Stimulated activated CD4-positive, alpha-beta T cell treated with anti-CD3 and anti-CD28 coated beads, Interleukin-12 subunit alpha, Interleukin-12 subunit beta, amount 100 ng/mL, for 24 hours (primary cell): ENCODE measurements at regions not wholly inside any gene's neighbourhood (a gene's known extent, or its start where the extent isn't known, plus 50 kb on each side); places are given as distances from the start of the nearest gene placed in this dataset.

Experiments
- DNase-seq, 2 experiments: peaks; one replicate each; pipeline ENCODE4 v3.0.0-alpha.2; 2020; ENCODE audit warnings: low read depth in 2 of 2

DNA sequence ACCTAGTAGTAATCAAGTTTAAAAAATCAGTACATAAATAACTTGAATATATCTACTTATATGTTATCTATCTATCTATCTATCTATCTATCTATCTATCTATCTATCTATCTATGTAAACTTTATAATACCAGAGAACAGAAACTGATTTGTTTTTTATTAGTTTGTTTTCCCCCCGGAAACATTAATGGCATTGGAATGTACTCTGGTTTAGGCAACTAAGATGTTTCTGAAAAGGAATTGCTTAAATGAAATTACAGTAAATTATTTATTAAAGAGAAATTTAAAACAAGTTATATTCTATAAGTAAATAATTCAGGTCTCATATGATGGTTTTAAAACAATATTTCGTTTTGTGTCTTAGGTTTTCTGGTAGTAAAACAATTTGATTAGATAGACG is 681.0 kb upstream of the ADAMTS5 start:
- no peak for DNase-seq

DNA sequence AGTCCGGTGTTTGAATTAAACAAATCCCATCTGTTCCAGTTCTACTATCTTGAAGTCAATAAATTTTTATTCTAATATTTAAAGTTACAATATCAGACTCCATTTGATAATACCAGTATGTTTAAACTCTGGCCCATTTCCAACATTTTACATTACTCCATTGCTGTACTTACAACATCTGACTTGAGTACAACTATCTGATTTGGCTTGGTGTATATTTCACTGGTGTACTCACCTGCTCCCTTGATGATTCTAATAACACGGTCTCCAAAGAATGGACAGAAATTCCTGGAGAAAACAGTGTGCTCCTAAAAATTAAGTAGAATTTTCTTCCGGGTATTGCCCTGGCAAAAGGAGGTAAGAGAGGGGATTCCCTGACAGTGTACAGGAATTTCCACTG is 680.5 kb upstream of the ADAMTS5 start:
- no peak for DNase-seq

DNA sequence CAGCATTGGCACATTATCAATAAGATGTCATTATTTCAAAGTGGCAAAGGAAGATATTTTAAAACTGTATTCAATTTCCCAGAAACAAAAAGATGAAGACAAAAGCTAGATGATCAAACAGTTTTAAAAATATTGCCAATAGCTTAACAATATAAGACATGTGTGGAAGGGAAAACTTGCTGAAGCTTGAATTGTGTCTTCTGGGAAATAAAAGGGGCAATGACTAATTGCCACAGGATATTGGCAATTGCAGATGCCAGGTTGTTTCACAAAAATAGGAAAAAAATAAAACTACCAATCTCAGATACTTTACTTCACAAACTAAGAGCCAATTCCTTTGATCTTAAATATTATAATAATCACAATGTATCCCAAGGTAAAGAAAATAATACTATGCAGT is 679.8 kb upstream of the ADAMTS5 start:
- no peak for DNase-seq

DNA sequence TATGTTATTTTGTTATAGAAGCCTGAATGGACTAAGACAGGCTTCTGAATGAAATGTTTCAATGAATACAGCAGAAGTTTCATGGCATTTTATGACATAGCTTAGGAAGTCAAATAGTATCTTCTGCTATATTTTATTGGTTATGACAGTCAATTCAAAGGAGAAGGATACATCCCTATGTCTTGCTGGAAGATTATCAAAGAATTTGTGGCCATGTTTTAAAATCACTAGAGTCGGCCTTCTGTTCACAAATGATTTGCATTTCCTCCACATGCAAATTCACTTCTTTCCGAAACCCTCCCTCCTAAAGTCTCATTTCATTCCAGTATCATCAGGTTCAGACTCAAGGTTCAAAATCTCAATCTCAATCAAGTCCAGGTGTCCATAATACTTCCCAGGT is 679.2 kb upstream of the ADAMTS5 start:
- DNase-seq: no peak

DNA sequence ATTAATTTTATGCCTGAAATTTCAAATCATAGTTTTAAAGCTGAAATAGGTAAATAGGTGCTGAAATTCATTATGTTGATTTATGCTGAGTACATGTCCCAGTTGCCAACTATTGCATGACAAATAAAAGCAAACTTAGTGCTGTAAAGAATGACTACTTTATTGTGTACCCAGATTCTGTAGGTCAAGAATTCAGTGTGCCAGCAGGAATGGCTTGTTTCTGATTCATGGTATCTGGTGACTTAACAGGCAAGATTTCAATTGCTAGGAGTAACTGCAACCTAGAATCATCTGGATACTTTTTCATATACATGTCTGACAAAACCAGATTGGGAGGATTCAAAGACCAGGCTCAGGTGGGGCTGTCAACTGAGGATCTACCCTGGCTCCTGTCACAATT is 678.4 kb upstream of the ADAMTS5 start:
- no peak for DNase-seq

DNA sequence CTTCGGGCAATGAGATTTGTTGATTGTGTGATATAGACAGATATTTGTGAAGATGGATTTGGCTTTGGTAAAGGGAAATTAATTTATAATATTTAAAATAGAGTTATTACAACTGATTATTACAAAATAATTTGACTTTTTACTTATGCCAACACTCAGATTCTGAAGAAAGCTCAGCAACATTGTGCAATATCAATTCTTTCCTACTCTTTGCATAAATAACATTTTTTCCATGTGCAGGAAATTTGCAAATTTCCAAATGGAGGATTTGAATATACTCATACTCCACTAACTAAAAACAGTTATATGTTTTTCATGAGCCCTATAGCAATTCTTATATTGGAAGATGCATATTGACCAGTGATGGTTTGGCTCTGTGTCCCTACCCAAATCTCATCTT is 676.4 kb upstream of the ADAMTS5 start:
- DNase-seq: no peak

DNA sequence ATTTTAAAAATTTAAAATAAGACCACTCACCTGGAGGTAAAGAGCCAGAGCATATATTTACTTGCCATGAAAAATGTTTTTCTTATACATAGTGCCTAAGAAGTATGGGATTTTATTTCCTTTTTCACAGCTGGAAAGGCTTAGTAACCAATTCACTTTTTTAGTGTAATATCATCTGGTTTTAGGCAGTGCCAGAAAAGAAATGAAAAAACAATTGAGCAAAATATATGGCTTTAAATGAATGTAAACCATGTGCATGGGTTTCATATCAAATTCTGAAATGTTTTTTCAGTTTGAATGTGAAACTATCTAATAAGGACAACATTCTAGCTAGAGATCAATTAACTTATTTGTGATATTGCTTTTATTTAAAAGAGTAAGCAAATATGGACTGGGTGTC is 672.4 kb upstream of the ADAMTS5 start:
- DNase-seq: no peak

DNA sequence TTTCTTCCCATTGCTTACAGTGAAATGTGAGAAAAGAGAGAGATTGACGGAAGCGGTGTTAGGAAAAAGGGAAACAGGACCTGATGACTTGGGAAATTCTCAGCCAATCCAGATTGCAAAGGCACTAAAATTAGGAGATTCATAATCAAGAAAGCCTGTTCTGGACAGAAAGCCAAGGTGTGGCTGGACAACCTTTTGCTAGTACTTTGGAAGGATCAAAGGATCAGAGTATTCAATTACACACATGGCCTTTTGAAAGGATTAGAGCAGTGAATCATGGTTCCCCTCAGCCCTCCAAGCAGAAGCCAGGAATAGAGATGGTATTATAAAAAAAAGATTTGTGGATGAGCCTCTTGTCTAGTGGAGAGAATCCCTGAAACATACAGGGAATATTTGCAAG is 669.8 kb upstream of the ADAMTS5 start:
- DNase-seq: no peak

DNA sequence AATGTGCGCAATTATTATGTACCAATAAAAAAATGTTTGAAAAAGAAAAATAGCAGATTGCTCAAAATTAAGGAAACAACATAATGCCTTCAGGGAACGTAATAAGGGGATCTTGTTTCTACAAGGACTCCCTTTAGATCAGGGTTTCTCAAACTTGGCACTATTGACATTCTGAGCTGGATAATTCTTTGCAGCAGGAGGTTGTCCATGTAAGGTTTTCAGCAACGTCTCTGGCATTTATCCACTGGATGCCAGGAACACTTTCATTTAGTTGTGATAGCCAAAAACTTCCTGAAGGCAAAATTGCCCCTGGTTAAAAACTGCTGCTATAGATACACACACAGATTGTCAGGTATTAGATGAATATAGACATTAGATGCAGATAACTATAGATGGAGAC is 666.7 kb upstream of the ADAMTS5 start:
- no peak for DNase-seq

DNA sequence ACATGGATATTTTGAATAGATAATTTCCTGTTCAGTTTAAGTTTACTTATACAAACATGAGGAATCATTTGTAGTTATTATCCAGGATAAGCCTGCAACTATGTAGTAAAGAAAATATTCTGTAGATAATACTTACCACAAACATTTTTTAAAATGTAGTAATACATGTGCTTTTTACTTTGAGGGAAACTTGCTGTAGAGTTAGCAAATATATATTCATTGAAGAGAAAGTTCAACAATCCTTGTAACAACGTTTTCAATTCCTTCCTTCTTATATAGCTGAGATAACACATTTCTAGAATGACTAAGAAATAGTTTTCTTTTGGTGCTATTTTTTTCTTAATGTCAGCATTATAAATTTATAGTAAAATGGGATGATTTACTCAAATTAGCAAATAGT is 664.6 kb upstream of the ADAMTS5 start:
- DNase-seq: no peak

DNA sequence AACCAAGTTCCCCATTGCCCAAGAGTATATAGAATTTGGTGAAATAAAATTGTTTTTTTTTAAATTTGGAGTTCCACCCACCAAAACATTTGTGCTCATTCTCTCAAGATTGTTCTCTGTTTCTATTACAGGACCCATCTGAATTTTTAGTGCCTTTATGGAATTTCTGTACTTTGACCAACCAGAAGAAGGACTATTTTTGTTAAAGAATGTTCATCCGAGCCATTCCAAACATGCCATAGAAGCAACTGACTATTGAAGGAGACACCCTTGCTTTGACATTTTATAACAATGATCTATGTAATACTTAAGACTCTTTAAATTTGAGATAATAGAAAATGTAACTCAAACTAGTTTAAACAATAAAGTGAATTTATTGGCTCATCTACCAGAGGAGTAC is 655.7 kb upstream of the ADAMTS5 start:
- no peak for DNase-seq

DNA sequence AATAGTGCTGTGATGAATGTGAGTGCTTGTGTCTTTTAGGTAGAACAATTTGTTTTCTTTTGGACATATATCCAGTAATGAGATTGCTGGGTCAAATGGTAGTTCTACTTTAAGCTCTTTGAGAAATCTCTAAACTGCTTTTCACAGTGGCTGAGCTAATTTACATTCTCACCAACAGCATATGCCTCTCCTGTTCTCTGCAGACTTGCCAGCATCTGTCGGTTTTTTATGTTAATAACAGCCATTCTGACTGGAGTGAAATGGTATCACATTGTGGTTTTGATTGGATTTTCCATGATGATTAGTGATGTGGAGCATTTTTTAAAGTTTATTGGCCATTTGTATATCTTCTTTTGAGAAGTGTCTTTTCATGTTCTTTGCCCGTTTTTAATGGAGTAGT is 647.3 kb upstream of the ADAMTS5 start:
- no peak for DNase-seq

DNA sequence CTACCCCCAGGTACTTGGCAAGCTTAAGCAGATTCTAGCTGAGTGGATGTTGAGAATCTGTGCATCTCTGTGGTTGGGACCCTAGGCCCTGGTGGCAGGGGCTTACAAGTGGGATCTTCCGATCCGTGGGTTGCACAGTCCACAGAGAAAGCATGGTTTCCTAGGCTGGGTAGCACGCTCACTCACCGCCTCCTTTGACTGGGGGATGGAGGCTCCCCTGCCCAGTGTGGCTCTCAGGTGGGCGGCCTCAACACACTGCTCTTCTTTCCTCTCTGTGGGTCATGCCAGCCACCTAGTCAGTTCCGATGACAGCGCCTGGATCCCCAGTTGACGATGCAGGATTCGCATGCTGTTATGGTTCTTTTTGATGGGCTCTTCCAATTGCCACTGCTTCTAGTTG is 639.5 kb upstream of the ADAMTS5 start:
- no peak for DNase-seq

DNA sequence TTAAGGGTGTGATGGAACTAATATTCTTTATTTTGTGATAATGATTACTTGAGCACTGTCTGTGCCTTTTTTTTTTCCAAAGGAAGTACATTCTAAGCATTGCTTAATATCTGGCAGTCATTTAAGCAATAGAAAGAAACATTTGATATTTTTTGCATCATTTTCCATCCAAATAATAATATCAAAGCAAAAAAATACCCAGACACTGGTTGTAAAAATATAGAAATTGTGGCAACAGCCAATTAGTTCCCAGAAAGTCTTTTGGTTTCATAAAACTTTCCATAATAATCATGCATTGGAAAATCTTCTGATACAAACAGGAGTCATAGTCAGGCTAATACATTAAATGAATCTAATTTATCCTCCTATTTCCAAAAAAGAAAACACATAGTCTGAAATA is 629.3 kb upstream of the ADAMTS5 start:
- DNase-seq: no peak

DNA sequence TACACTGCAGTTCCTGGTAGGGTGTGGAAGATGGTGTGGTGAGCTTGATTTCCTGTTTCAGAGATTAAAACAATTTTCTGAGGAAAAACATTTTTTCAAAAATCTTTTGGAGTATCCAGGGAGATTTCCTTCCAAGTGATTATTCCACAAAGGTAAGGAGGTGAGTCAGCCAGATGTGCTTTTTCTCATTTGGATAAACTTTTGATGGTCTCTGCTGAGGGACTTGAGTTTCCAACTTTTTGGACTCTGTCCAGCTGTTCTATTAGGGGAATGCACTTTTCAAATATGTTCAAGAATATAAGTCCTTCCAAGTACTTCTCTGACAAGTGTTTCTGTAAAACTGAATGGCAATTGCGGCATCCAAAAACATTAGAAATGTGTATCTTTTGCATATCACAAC is 628.8 kb upstream of the ADAMTS5 start:
- DNase-seq: no peak

DNA sequence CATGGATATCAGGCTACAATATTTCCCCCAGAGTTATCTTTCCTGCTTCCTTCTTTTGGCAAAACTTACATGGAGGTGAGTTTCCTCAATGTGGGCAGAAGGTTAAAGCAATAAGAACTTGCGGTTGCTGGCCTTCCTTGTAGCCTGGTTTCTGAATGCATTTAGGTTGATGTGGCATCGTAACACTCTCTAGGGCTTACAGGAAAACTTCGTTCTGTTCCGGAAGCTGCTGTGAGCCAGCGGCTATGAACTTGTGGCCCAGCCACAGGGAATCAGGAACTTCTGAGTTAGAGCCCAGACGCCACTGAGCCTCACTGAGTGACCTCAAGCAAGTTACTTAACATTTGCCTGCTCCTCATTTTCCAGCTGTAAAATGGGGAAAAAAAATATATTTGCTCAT is 623.4 kb upstream of the ADAMTS5 start:
- DNase-seq: no peak

DNA sequence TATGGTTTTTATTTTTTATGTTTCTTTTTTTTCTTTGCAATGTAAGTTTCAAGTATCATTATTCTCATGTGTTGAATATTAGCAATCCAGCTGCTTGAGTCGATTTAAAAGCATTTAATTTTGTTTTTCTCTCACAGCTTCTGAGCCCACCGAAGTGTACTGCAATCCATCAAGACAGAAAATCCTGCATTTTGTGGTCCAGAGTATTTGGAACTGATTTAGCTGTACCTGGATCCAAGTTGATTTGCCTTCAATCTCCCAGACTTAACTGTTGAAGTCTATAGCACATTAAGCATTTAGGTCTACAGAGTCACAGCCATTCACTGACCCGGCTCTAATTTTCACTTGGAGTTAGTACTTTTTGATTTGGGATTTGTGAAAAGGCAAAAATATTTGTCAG is 622.9 kb upstream of the ADAMTS5 start:
- no peak for DNase-seq

DNA sequence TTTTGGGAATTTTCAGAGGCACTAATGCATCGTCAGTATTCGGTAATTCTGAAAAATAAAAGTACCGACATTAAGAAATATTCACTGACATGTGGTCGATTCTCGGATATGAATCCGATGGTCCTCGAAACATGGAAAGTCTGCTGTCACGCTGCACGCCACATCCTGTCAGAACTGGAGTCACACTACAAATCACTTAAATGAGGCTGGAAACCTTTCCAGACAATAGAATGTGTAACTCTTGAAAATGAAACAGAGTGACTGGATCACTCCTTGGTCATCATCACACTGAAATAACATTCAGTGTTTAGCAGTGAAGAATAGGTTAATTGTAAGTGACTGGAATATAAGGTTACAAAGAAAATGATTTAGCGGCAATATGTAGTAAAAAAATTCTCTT is 620.1 kb upstream of the ADAMTS5 start:
- DNase-seq: no peak

DNA sequence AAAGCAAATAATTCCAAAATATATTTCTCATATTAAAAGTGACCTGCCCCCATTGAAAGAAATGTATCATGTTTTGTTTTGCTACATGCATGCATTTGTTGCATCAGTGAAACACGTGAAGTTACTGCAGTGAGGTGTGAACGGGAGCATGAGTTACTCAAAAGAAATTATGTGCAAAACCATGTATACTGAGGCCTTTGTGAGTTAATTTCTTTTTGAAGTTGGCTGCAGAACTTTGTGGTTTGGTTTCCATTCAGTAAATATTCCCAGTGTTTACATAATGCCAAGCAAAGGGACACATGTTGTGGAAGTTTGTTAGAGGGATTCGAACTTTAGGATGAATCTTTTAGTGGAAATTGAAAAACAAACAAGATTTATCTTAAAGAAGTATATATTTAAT is 619.4 kb upstream of the ADAMTS5 start:
- no peak for DNase-seq

DNA sequence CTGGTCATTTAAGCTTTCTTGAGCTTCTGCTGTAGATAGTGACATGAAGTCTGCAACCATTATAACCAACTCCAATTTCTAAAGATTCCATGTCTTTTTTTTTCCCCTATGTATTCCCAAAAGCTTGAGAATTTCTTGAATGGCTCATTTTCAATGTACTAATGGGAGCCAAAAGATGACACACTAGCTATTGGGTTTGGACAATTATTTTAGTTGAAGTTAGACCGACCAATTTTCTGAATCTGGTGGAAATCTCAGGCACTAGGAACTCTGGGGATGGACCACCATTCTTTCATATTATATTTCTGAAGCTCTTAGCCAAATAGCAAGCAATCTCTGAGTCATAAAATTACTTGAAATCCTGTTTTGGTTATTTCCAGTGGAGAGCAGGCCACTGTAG is 617.4 kb upstream of the ADAMTS5 start:
- DNase-seq: no peak

DNA sequence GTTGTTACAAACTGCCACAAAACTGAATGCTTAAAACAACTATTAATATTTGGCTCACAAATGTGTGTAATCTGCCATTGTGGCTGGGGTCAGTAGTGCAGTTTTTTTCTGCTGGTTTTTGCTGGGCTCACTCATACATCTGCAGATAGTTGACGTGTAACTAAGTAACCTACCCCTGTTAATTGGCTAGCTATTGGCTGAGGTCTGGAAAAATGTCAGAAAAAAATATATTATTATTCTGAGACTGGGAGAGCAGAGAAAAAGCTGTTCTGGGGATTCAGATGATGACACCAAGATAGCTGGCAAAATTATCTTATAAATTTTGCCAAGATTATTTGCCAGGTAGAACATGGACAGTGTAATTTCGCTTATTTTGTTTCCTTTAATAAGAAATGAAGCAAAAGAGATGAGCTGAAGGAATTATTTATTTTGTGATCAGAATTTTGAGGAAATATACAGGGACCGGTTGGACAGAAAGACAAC is 616.1 kb upstream of the ADAMTS5 start:
- no peak for DNase-seq

DNA sequence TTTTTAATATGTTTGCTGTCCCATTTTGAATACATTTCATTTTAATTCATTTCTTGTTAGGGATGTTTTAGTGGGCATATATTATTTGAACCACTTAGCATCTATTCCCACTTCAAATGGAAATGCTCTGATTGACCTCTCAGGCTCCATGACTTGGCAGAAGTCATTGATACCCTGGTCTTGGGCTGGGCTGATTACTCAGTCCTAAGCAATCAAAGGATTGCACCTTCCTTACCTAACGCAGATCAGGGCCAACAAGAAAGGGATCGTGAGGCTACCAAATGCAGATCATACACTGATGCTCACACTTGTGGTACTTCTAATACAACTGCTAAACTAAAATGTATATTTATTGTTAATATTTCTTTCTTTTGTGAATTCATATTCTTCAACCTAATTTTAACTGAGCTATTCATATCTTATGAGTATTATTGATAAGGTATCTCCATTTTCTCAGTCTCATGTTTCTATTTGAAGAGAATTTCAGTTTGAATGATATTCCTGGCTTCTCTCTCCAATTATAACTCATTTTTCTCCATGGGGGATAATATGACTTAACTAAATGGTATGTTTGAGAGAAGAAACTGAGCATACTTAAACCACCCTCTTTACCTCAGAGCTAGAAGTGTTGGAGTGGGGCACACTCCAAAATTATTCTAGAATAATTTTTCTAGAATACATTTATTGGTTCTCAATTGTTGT is 615.5 kb upstream of the ADAMTS5 start:
- DNase-seq: no peak

DNA sequence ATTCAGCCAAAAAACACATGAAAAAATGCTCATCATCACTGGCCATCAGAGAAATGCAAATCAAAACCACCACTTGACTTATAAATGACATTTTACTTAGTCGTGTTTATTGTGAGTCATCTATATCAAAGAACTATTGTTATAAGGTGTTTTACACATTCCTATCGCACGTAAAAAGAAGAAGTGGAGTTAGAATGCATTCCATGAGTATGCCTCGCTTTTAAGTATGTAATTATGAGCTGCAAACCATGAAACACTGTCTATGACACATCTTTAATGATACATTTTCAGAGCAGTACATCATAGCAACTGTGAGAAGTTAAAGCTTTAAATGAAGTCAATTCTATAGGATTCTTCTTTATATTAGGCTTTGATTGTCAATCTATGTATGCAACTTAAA is 614.3 kb upstream of the ADAMTS5 start:
- DNase-seq: no peak

DNA sequence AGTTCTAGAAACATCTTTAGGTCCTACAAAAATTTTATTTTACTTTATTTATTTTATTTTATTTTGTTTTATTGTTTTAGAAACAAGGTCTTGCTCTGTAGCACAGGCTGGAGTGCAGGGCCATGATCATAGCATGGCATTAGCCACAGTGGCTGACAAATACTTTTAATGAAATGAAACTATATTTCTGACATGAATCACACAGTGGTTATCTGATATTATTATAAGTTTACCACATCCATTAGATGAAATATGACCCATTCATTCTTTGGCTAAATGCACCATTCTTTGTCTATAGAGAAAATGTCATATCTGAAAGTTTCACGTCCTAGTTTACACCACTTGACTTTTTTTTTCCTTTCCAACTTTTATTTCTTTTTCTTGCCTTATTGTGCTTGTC is 613.4 kb upstream of the ADAMTS5 start:
- DNase-seq: no peak
